ENCODE measurements at regions not wholly inside any gene's neighbourhood (a gene's known extent, or its start where the extent isn't known, plus 50 kb on each side); places are given as distances from the start of the nearest gene placed in this dataset.

GRCh38 chr17:70752966-70753467 lies 583.7 kb downstream of the KCNJ2 start:
- no peak for DNase-seq

- DNase-seq, result no peak
These were observed 593.7 kb downstream of the KCNJ2 start for GRCh38 chr17:70763018-70763417.

- no peak for DNase-seq
These were observed 597.9 kb downstream of the KCNJ2 start for GRCh38 chr17:70767102-70767701.

- no peak for DNase-seq
These were observed 600.6 kb downstream of the KCNJ2 start for GRCh38 chr17:70769956-70770355.

- DNase-seq, result no peak
These were observed 602.6 kb downstream of the KCNJ2 start for GRCh38 chr17:70771804-70772386.

- DNase-seq, result no peak
These were observed 603.4 kb downstream of the KCNJ2 start for GRCh38 chr17:70772761-70773160.

GRCh38 chr17:70773258-70773657 lies 603.9 kb downstream of the KCNJ2 start:
- no peak for DNase-seq

- DNase-seq, result no peak
These were observed 605.2 kb downstream of the KCNJ2 start for GRCh38 chr17:70774339-70775117.

- no peak for DNase-seq
These were observed 606.3 kb downstream of the KCNJ2 start for GRCh38 chr17:70775679-70776078.

- no peak for DNase-seq
These were observed 607.1 kb downstream of the KCNJ2 start for GRCh38 chr17:70776441-70776840.

- no peak for DNase-seq
These were observed 610.7 kb downstream of the KCNJ2 start for GRCh38 chr17:70780031-70780430.

- no peak for DNase-seq
These were observed 616.7 kb downstream of the KCNJ2 start for GRCh38 chr17:70786081-70786480.

- DNase-seq, result no peak
These were observed 618.5 kb downstream of the KCNJ2 start for GRCh38 chr17:70787721-70788300.

- no peak for DNase-seq
These were observed 622.6 kb downstream of the KCNJ2 start for GRCh38 chr17:70791748-70792443.

- no peak for DNase-seq
These were observed 625.4 kb downstream of the KCNJ2 start for GRCh38 chr17:70794738-70795137.

GRCh38 chr17:70795620-70796019 lies 626.3 kb downstream of the KCNJ2 start:
- DNase-seq, result no peak

- DNase-seq, result no peak
These were observed 627.4 kb downstream of the KCNJ2 start for GRCh38 chr17:70796757-70797156.

- no peak for DNase-seq
These were observed 627.8 kb downstream of the KCNJ2 start for GRCh38 chr17:70797166-70797565.

GRCh38 chr17:70804161-70804560 lies 634.8 kb downstream of the KCNJ2 start:
- DNase-seq, result no peak

- no peak for DNase-seq
These were observed 639.3 kb downstream of the KCNJ2 start for GRCh38 chr17:70808596-70808995.

GRCh38 chr17:70810609-70811008 lies 641.3 kb downstream of the KCNJ2 start:
- no peak for DNase-seq

GRCh38 chr17:70813355-70813930 lies 644.1 kb downstream of the KCNJ2 start:
- no peak for DNase-seq

GRCh38 chr17:70819183-70819582 lies 649.9 kb downstream of the KCNJ2 start:
- DNase-seq, result no peak

Data from amniotic stem cell (primary cell).